T-helper 1 cell treated with Interleukin-12 subunit alpha and Interleukin-12 subunit beta and Interleukin-4 antibody, amounts not matched to agents 30 ng/mL and 1 ng/mL, for 36 hours (primary cell): ENCODE measurements at regions not wholly inside any gene's neighbourhood (a gene's known extent, or its start where the extent isn't known, plus 50 kb on each side); places are given as distances from the start of the nearest gene placed in this dataset.
"Not testable (repeated sequence)": the region's sequence is repeated elsewhere in the genome, so short reads cannot be mapped to it uniquely, and the experiment has no call there.

Experiments
- intact Hi-C: fragments of 100-400 bp; cut with micrococcal nuclease; formaldehyde crosslinking; loops from one replicate; pipeline ENCODE4 v1.15.1; 2024

- intact Hi-C loops: no loop called here
These were observed 103.5 kb upstream of the NECTIN3 start for GRCh38 chr3:110968076-110968475.

GRCh38 chr3:110969229-110970211 is 102.1 kb upstream of the NECTIN3 start:
- intact Hi-C loops: no loop called here

- intact Hi-C loops: no loop called here
These were observed 100.5 kb upstream of the NECTIN3 start for GRCh38 chr3:110971010-110971601.

GRCh38 chr3:110973263-110973895 is 98.2 kb upstream of the NECTIN3 start:
- intact Hi-C loops: no loop called here

GRCh38 chr3:110974902-110975301 is 96.7 kb upstream of the NECTIN3 start:
- intact Hi-C loops: no loop called here

- intact Hi-C loops: no loop called here
These were observed 87.0 kb upstream of the NECTIN3 start for GRCh38 chr3:110984456-110985250.

GRCh38 chr3:110989446-110989845 is 82.2 kb upstream of the NECTIN3 start:
- intact Hi-C loops: no loop called here

GRCh38 chr3:110995461-110996231 is 76.0 kb upstream of the NECTIN3 start:
- intact Hi-C loops: no loop called here

- intact Hi-C loops: not testable (repeated sequence)
These were observed 72.8 kb upstream of the NECTIN3 start for GRCh38 chr3:110998766-110999165.

GRCh38 chr3:111006485-111006884 is 65.1 kb upstream of the NECTIN3 start:
- intact Hi-C loops: not testable (repeated sequence)

GRCh38 chr3:111012388-111013248 is 59.0 kb upstream of the NECTIN3 start:
- intact Hi-C loops: loop anchor here (2.0 kb wide), 1 partner anchor 326 kb away; no protein-coding TSS in a partner anchor
